K562 (cell line): ENCODE measurements at regions not wholly inside any gene's neighbourhood (a gene's known extent, or its start where the extent isn't known, plus 50 kb on each side); places are given as distances from the start of the nearest gene placed in this dataset.

Source experiments
- ATAC-seq: fragments of 200-7000 bp; cut with Tn5 transposase; 3 replicates; pipeline ENCODE4 v1.9.1; 2020; ENCODE audit warnings: moderate library complexity
- BruUV-seq: library from RNA; stranded (reverse); fragments of 400-500 nt; replicated peaks from 2 replicates; lab custom pipeline; 2021; lab: Mats Ljungman, UMichigan
- CTCF ChIA-PET: fragments of 300-600 bp; formaldehyde crosslinking; extraction: SDS; loops from one replicate; lab custom pipeline; 2021; ENCODE audit warnings: low intra/inter-chr PET ratio; lab: Yijun Ruan, JAX
- POLR2A ChIA-PET: fragments of 300-600, 350-650 bp; sonication (Branson Sonifier 250); formaldehyde crosslinking; extraction: SDS; loops from one replicate; lab custom pipeline; 2021; ENCODE audit warnings: antibody characterized with exemption, inconsistent platforms; lab: Yijun Ruan, JAX
- DNase-seq, 4 experiments: peaks; one replicate each; pipeline versions ENCODE4 v3.0.0 to v3.0.0-alpha.2; 2011 to 2018; ENCODE audit warnings: low spot score in 3 of 4, mixed read lengths in 3 of 4; ENCODE audit errors: extremely low read depth in 1 of 4
- FAIRE-seq: peaks from 2 replicates; lab custom pipeline; 2011; peaks lifted over from hg19 to GRCh38; lab: Jason Lieb, UNC
- H2AFZ ChIP-seq: 2 replicates; pipeline ENCODE4 v1.6.0; 2011; ENCODE audit warnings: low read depth, low read length, control low read depth, inconsistent platforms
- H3K27ac ChIP-seq: fragments of 200-600 bp; 3 replicates; pipeline ENCODE4 v1.8.0; 2011; ENCODE audit warnings: low read depth, mild to moderate bottlenecking, control low read depth, inconsistent platforms, low read length, moderate library complexity, mixed read lengths; ENCODE audit errors: extremely low read depth
- H3K27me3 ChIP-seq, 2 experiments: fragments of 300-600 bp in 1 of 2; 2 replicates in 1 of 2; 3 replicates in 1 of 2; pipeline versions ENCODE4 v1.6.0 to v1.8.0; 2011; ENCODE audit warnings: inconsistent platforms in 2 of 2, low read length in 2 of 2, mild to moderate bottlenecking in 1 of 2, mixed read lengths in 1 of 2, moderate library complexity in 1 of 2; ENCODE audit not compliant: control insufficient read depth in 2 of 2, insufficient read depth in 2 of 2
- H3K36me3 ChIP-seq: fragments of 300-600 bp; 3 replicates; pipeline ENCODE4 v1.8.0; 2011; ENCODE audit warnings: mild to moderate bottlenecking, low read length, inconsistent platforms; ENCODE audit not compliant: control insufficient read depth, insufficient read depth
- H3K4me1 ChIP-seq, 2 experiments: fragments of 200-600 bp in 1 of 2; replicated peaks in 1 of 2; 2 replicates in 1 of 2; 3 replicates in 1 of 2; pipeline versions ENCODE4 v1.5.1 to v1.8.0; 2011; ENCODE audit warnings: inconsistent platforms in 2 of 2, low read length in 2 of 2, mild to moderate bottlenecking in 1 of 2, mixed read lengths in 1 of 2, moderate library complexity in 1 of 2; ENCODE audit not compliant: control insufficient read depth in 2 of 2, insufficient read depth in 2 of 2
- H3K4me2 ChIP-seq: 2 replicates; pipeline ENCODE4 v1.6.1; 2011; ENCODE audit warnings: low read length, control low read depth, inconsistent platforms, mixed read lengths; ENCODE audit not compliant: insufficient read depth
- H3K4me3 ChIP-seq: fragments of 200-600 bp; sonication (generic), shearing (Covaris generic); 2 replicates; pipeline ENCODE4 v1.5.1; 2016; ENCODE audit warnings: control low read depth, inconsistent platforms
- H3K79me2 ChIP-seq: fragments of 200-600 bp; 3 replicates; pipeline ENCODE4 v1.8.0; 2011; ENCODE audit warnings: low read length, inconsistent platforms; ENCODE audit not compliant: control insufficient read depth, insufficient read depth
- H3K9ac ChIP-seq, 2 experiments: 2 replicates each; pipeline versions ENCODE4 v1.6.0 to v1.6.1; 2011; ENCODE audit warnings: low read depth in 2 of 2, low read length in 2 of 2, control low read depth in 1 of 2, inconsistent platforms in 1 of 2, mild to moderate bottlenecking in 1 of 2, mixed read lengths in 1 of 2; ENCODE audit not compliant: insufficient read depth in 1 of 2
- H3K9me1 ChIP-seq: one replicate; pipeline ENCODE4 v1.6.0; 2011; ENCODE audit warnings: inconsistent platforms, mild to moderate bottlenecking, low read length, moderate library complexity; ENCODE audit not compliant: control insufficient read depth, insufficient read depth
- H3K9me3 ChIP-seq: replicated peaks from 2 replicates; pipeline ENCODE4 v1.5.1; 2011; ENCODE audit warnings: low read depth, low read length, inconsistent platforms; ENCODE audit not compliant: control insufficient read depth, insufficient read depth
- H4K20me1 ChIP-seq: replicated peaks from 2 replicates; pipeline ENCODE4 v1.6.1; 2011; ENCODE audit warnings: low read length, inconsistent platforms, mixed read lengths; ENCODE audit not compliant: control insufficient read depth, insufficient read depth
- BDP1 ChIP-seq: IDR thresholded peaks from 3 replicates; pipeline ENCODE4 v1.6.1; 2011; ENCODE audit not compliant: insufficient read length, insufficient read depth
- FOSL1 ChIP-seq: fragments of 200-800 bp; sonication (Bioruptor generic); conservative IDR thresholded peaks from 2 replicates; pipeline ENCODE4 v1.6.1; 2016; ENCODE audit warnings: missing genetic modification characterization, missing compliant biosample characterization
- HLTF ChIP-seq: fragments of 450-650 bp; IDR thresholded peaks from 2 replicates; pipeline ENCODE4 v1.6.1; 2016
- ILF3 ChIP-seq: fragments of 450-650 bp; IDR thresholded peaks from 2 replicates; pipeline ENCODE4 v1.6.1; 2018; ENCODE audit warnings: antibody characterized with exemption, mild to moderate bottlenecking, moderate library complexity, borderline replicate concordance
- NKRF ChIP-seq: fragments of 450-650 bp; IDR thresholded peaks from 2 replicates; pipeline ENCODE4 v1.6.1; 2016; ENCODE audit warnings: borderline replicate concordance
- POLR2B ChIP-seq: fragments of 450-650 bp; IDR thresholded peaks from 2 replicates; pipeline ENCODE4 v1.6.1; 2018; ENCODE audit warnings: low read depth; ENCODE audit not compliant: partially characterized antibody
- RBM14 ChIP-seq: fragments of 200-400 bp; formaldehyde crosslinking; IDR thresholded peaks from 2 replicates; pipeline ENCODE4 v1.6.1; 2018; ENCODE audit warnings: low read depth, mild to moderate bottlenecking, low read length, moderate library complexity, borderline replicate concordance; ENCODE audit not compliant: insufficient read depth
- RBM15 ChIP-seq: fragments of 200-400 bp; formaldehyde crosslinking; IDR thresholded peaks from 2 replicates; pipeline ENCODE4 v1.6.1; 2018; ENCODE audit warnings: mild to moderate bottlenecking, low read length, moderate library complexity; ENCODE audit not compliant: insufficient read depth
- ZBTB7A ChIP-seq: IDR thresholded peaks from 2 replicates; pipeline ENCODE4 v1.6.1; 2011; ENCODE audit warnings: low read depth, mild to moderate bottlenecking, low read length, moderate library complexity, borderline replicate concordance; ENCODE audit not compliant: control insufficient read depth
- ZFP1 ChIP-seq: fragments of 450-650 bp; formaldehyde crosslinking; IDR thresholded peaks from 2 replicates; pipeline ENCODE4 v1.4.0; 2020; ENCODE audit warnings: mild to moderate bottlenecking, mixed read lengths
- ZNF253 ChIP-seq: fragments of 250-450 bp; sonication (Bioruptor Pico); conservative IDR thresholded peaks from 2 replicates; pipeline ENCODE4 v1.6.1; 2021; ENCODE audit warnings: mild to moderate bottlenecking
- WGBS: fragments of 100-300 bp; shearing (Covaris generic); methylation state at CpG from one replicate; pipeline ENCODE4 v1.1.6; 2016; ENCODE audit warnings: low coverage, mixed read lengths; ENCODE audit not compliant: insufficient coverage; ENCODE audit errors: missing lambda C conversion rate; 5-methylcytosine and 5-hydroxymethylcytosine counted together
- in situ Hi-C: fragments of 300-500 bp; cut with MboI; formaldehyde crosslinking; loops from 4 replicates; pipeline ENCODE4 v1.15.0; 2018; ENCODE audit warnings: inconsistent platforms, mixed read lengths
- intact Hi-C: fragments of 100-400 bp; cut with micrococcal nuclease; formaldehyde crosslinking; loops from 2 replicates; pipeline ENCODE4 v1.14.2; 2022

GRCh38 chr20:55730321-55730720 lies 275.0 kb downstream of the CBLN4 start:
- Histone ChIP-seq H3K27me3 (no peaks in the 10 kb centered on the region), H3K9ac (no peak overlapping the region), H4K20me1 (no peaks in the 10 kb centered on the region), H3K9me3 (no peaks in the 10 kb centered on the region; the same call in 1 of the 2 replicates), H3K27ac (no peak overlapping the region), H3K4me2 (no peak overlapping the region), H3K36me3 (no peaks in the 10 kb centered on the region), H3K79me2 (no peaks in the 10 kb centered on the region), H3K4me1 (no peaks in the 10 kb centered on the region), H3K4me3 (no peak overlapping the region), H2AFZ (no peak overlapping the region), H3K9me1 (no peaks in the 10 kb centered on the region)
- BruUV-seq: no TSS peak
- ATAC-seq: no peak
- in situ Hi-C loops: no loop called here
- intact Hi-C loops: no loop called here
- no peak for DNase-seq
- 2% methylated on average over 4 of the region's 4 CpGs for WGBS
- ChIA-PET POLR2A (no interaction called here), CTCF (no interaction called here)
- TF ChIP-seq ZFP1 (CRISPR knock-in tag) (no peak), ZNF253 (CRISPR knock-in tag) (no peak), HLTF (no peak), POLR2B (no peak), RBM15 (no peak), RBM14 (no peak), NKRF (no peak), ZBTB7A (no peak), ILF3 (no peak), FOSL1 (tag) (no peak), BDP1 (no peak)
- FAIRE-seq: no peak
